CD14-positive monocyte (primary cell): ENCODE measurements at regions not wholly inside any gene's neighbourhood (a gene's known extent, or its start where the extent isn't known, plus 50 kb on each side); places are given as distances from the start of the nearest gene placed in this dataset.

Experiments
- DNase-seq, 3 donors: peaks; one replicate each; pipeline ENCODE4 v3.0.0-alpha.2; 2011 to 2022
- H2AFZ ChIP-seq: 2 replicates; pipeline ENCODE4 v1.6.0; 2012; ENCODE audit warnings: mild to moderate bottlenecking, low read depth, low read length, inconsistent platforms; ENCODE audit not compliant: insufficient read depth, poor library complexity, severe bottlenecking
- H3K27ac ChIP-seq, 2 donors: 1 replicate in 1 of 2; 2 replicates in 1 of 2; pipeline ENCODE4 v1.5.1; 2012 to 2013; ENCODE audit warnings: low read length in 2 of 2, control low read depth in 1 of 2, inconsistent platforms in 1 of 2, low read depth in 1 of 2, mild to moderate bottlenecking in 1 of 2
- H3K27me3 ChIP-seq, 2 donors: one replicate each; pipeline versions ENCODE4 v1.6.0 to v1.6.1; 2011 to 2013; ENCODE audit warnings: low read length in 2 of 2; ENCODE audit not compliant: control insufficient read depth in 2 of 2, insufficient read depth in 2 of 2
- H3K36me3 ChIP-seq, 2 donors: replicated peaks in 1 of 2; 1 replicate in 1 of 2; 2 replicates in 1 of 2; pipeline versions ENCODE4 v1.5.1 to v1.6.1; 2012 to 2013; ENCODE audit warnings: low read length in 2 of 2, control low read depth in 1 of 2, inconsistent platforms in 1 of 2, mild to moderate bottlenecking in 1 of 2; ENCODE audit not compliant: insufficient read depth in 2 of 2, control insufficient read depth in 1 of 2
- H3K4me1 ChIP-seq, 2 donors: 1 replicate in 1 of 2; 2 replicates in 1 of 2; pipeline versions ENCODE4 v1.5.1 to v1.6.1; 2012 to 2013; ENCODE audit warnings: low read length in 2 of 2, control low read depth in 1 of 2, inconsistent platforms in 1 of 2, mild to moderate bottlenecking in 1 of 2, moderate library complexity in 1 of 2; ENCODE audit not compliant: insufficient read depth in 2 of 2, control insufficient read depth in 1 of 2
- H3K4me2 ChIP-seq: replicated peaks from 2 replicates; pipeline ENCODE3; 2012; ENCODE audit warnings: low read length, moderate library complexity, mild to moderate bottlenecking; ENCODE audit not compliant: poor library complexity, severe bottlenecking; ENCODE audit errors: extremely low read depth
- H3K4me3 ChIP-seq, 3 experiments: fragments of 200-600 bp in 1 of 3; sonication (generic) in 1 of 3; replicated peaks in 1 of 3; 1 replicate in 2 of 3; 2 replicates in 1 of 3; pipeline ENCODE4 v1.5.1; 2011 to 2013; ENCODE audit warnings: low read length in 3 of 3, mild to moderate bottlenecking in 3 of 3, control low read depth in 2 of 3, low read depth in 2 of 3, inconsistent platforms in 1 of 3, moderate library complexity in 1 of 3
- H3K79me2 ChIP-seq: 2 replicates; pipeline ENCODE4 v1.6.0; 2012; ENCODE audit warnings: mild to moderate bottlenecking, control low read depth, inconsistent platforms, low read length, moderate library complexity; ENCODE audit not compliant: insufficient read depth
- H3K9ac ChIP-seq: 2 replicates; pipeline ENCODE4 v1.6.0; 2017; ENCODE audit warnings: low read length, mild to moderate bottlenecking; ENCODE audit not compliant: insufficient read depth, poor library complexity, severe bottlenecking
- H3K9me3 ChIP-seq, 2 donors: replicated peaks in 1 of 2; 1 replicate in 1 of 2; 2 replicates in 1 of 2; pipeline versions ENCODE4 v1.5.1 to v1.6.1; 2012 to 2013; ENCODE audit warnings: low read length in 2 of 2, control low read depth in 1 of 2; ENCODE audit not compliant: control insufficient read depth in 1 of 2, insufficient read depth in 1 of 2
- H4K20me1 ChIP-seq: 2 replicates; pipeline ENCODE4 v1.6.0; 2012; ENCODE audit warnings: mild to moderate bottlenecking, low read length, control low read depth, moderate library complexity; ENCODE audit not compliant: insufficient read depth
- H3K27ac Mint-ChIP-seq, 7 donors: one replicate each; pipeline ENCODE4 v1.8.0; 2020; ENCODE audit warnings: mild to moderate bottlenecking in 7 of 7, mixed read lengths in 7 of 7, moderate library complexity in 6 of 7, inconsistent platforms in 2 of 7
- H3K27me3 Mint-ChIP-seq, 3 donors: one replicate each; pipeline ENCODE4 v1.8.0; 2021 to 2022; ENCODE audit warnings: low read depth in 3 of 3, mild to moderate bottlenecking in 3 of 3, mixed read lengths in 3 of 3, moderate library complexity in 3 of 3, inconsistent platforms in 1 of 3
- H3K36me3 Mint-ChIP-seq, 2 donors: one replicate each; pipeline ENCODE4 v1.8.0; 2020; ENCODE audit warnings: mixed read lengths in 2 of 2, inconsistent platforms in 1 of 2, mild to moderate bottlenecking in 1 of 2
- H3K4me1 Mint-ChIP-seq: one replicate; pipeline ENCODE4 v1.8.0; 2020; ENCODE audit warnings: mild to moderate bottlenecking, mixed read lengths
- H3K4me3 Mint-ChIP-seq, 2 donors: one replicate each; pipeline ENCODE4 v1.8.0; 2020; ENCODE audit warnings: mild to moderate bottlenecking in 2 of 2, mixed read lengths in 2 of 2, moderate library complexity in 1 of 2
- H3K9me3 Mint-ChIP-seq, 7 donors: one replicate each; pipeline ENCODE4 v1.8.0; 2020 to 2022; ENCODE audit warnings: mixed read lengths in 7 of 7, mild to moderate bottlenecking in 6 of 7, moderate library complexity in 6 of 7, inconsistent platforms in 2 of 7
- CTCF ChIP-seq: fragments of 200-600 bp; IDR thresholded peaks from one replicate; pipeline ENCODE4 v1.8.0; 2022; ENCODE audit warnings: antibody characterized with exemption, mild to moderate bottlenecking
- WGBS: methylation state at CpG from one replicate; pipeline ENCODE4 v1.1.5; 2013; ENCODE audit warnings: missing lambda C conversion rate; ENCODE audit not compliant: insufficient coverage; 5-methylcytosine and 5-hydroxymethylcytosine counted together
- intact Hi-C, 2 donors: fragments of 100-400 bp; cut with micrococcal nuclease; formaldehyde crosslinking; loops; one replicate each; pipeline versions ENCODE4 v1.15.0 to v1.15.1; 2023

- H3K4me1 ChIP-seq: no peaks in the 10 kb centered on the region
- Mint-ChIP-seq H3K27me3 (no peaks in the 10 kb centered on the region), H3K27ac (no peak overlapping the region), H3K36me3 (no peaks in the 10 kb centered on the region), H3K4me3 (no peak overlapping the region), H3K4me1 (no peaks in the 10 kb centered on the region), H3K9me3 (peaks cover 0 to 11% (median 3%) of the 10 kb centered on the region in 7 donors)
- TF ChIP-seq CTCF: no peak
- no peaks in the 10 kb centered on the region for H4K20me1 ChIP-seq
- H3K27me3 ChIP-seq: no peaks in the 10 kb centered on the region
- WGBS: no CpG with 5 or more reads among the region's 2 CpGs
- H2AFZ ChIP-seq: no peak overlapping the region
- H3K79me2 ChIP-seq: no peaks in the 10 kb centered on the region
- no peaks in the 10 kb centered on the region for H3K36me3 ChIP-seq
- H3K4me2 ChIP-seq: no peak overlapping the region
- no peak overlapping the region for H3K9ac ChIP-seq
- peaks cover 0 to 4% of the 10 kb centered on the region in 2 donors for H3K9me3 ChIP-seq
- no peak overlapping the region for H3K27ac ChIP-seq
- no peak for DNase-seq
- intact Hi-C loops: no loop called here
- H3K4me3 ChIP-seq: no peak overlapping the region
Measured at GRCh38 chr11:100501450-100501849, 185.6 kb upstream of the ARHGAP42 start.

- H3K4me3 Mint-ChIP-seq: no peak overlapping the region
Measured at GRCh38 chr11:100512475-100512874, 174.6 kb upstream of the ARHGAP42 start.

More at GRCh38 chr11:100512475-100512874, 174.6 kb upstream of the ARHGAP42 start:
- Histone ChIP-seq H3K36me3 (no peaks in the 10 kb centered on the region), H4K20me1 (no peaks in the 10 kb centered on the region), H3K79me2 (no peaks in the 10 kb centered on the region), H3K9ac (no peak overlapping the region), H2AFZ (no peak overlapping the region), H3K27me3 (no peaks in the 10 kb centered on the region), H3K9me3 (peaks cover 0 to 3% of the 10 kb centered on the region in 2 donors), H3K4me2 (no peak overlapping the region), H3K27ac (no peak overlapping the region), H3K4me1 (no peaks in the 10 kb centered on the region), H3K4me3 (no peak overlapping the region)
- 100% methylated on average over 1 of the region's 2 CpGs for WGBS
- intact Hi-C loops: no loop called here
- H3K9me3 Mint-ChIP-seq: peaks cover 0 to 6% (median 3%) of the 10 kb centered on the region in 7 donors
- DNase-seq: no peak
- no peak overlapping the region for H3K27ac Mint-ChIP-seq
- no peaks in the 10 kb centered on the region for H3K27me3 Mint-ChIP-seq
- no peak for TF ChIP-seq CTCF
- no peaks in the 10 kb centered on the region for H3K4me1 Mint-ChIP-seq
- H3K36me3 Mint-ChIP-seq: no peaks in the 10 kb centered on the region
